ENCODE measurements at regions not wholly inside any gene's neighbourhood (a gene's known extent, or its start where the extent isn't known, plus 50 kb on each side); places are given as distances from the start of the nearest gene placed in this dataset.

- TF ChIP-seq POLR2A (IDR thresholded peaks at IDR 0.05) (no peak), CTCF (IDR thresholded peaks at IDR 0.05) (no peak)
Measured at GRCh38 chr13:109309625-109310363, 476.6 kb downstream of the IRS2 start.
